Mesothelial cell of epicardium (in vitro differentiated cells): ENCODE measurements at regions not wholly inside any gene's neighbourhood (a gene's known extent, or its start where the extent isn't known, plus 50 kb on each side); places are given as distances from the start of the nearest gene placed in this dataset.

Experiments
- DNase-seq, 2 experiments: peaks; one replicate each; pipeline ENCODE4 v3.0.0; 2021; ENCODE audit warnings: low spot score in 2 of 2; ENCODE audit not compliant: unreplicated experiment in 2 of 2
- H3K27ac Mint-ChIP-seq: 2 replicates; pipeline ENCODE4 v1.8.0; 2021; ENCODE audit warnings: mixed read lengths
- H3K27me3 Mint-ChIP-seq: 2 replicates; pipeline ENCODE4 v1.8.0; 2021; ENCODE audit warnings: low read depth, mixed read lengths
- H3K36me3 Mint-ChIP-seq: 2 replicates; pipeline ENCODE4 v1.8.0; 2021; ENCODE audit warnings: mixed read lengths
- H3K4me1 Mint-ChIP-seq: 2 replicates; pipeline ENCODE4 v1.8.0; 2021; ENCODE audit warnings: mixed read lengths
- H3K4me3 Mint-ChIP-seq: 2 replicates; pipeline ENCODE4 v1.8.0; 2021; ENCODE audit warnings: mild to moderate bottlenecking, moderate library complexity, mixed read lengths
- H3K9me3 Mint-ChIP-seq: 2 replicates; pipeline ENCODE4 v1.8.0; 2021; ENCODE audit warnings: mixed read lengths
- TF ChIP-seq, protein P1 (sequence below): fragments of 200-600 bp; sonication (generic); IDR thresholded peaks from one replicate; pipeline ENCODE4 v1.5.0; 2021; ENCODE audit warnings: antibody characterized with exemption; ENCODE audit not compliant: unreplicated experiment

DNA sequence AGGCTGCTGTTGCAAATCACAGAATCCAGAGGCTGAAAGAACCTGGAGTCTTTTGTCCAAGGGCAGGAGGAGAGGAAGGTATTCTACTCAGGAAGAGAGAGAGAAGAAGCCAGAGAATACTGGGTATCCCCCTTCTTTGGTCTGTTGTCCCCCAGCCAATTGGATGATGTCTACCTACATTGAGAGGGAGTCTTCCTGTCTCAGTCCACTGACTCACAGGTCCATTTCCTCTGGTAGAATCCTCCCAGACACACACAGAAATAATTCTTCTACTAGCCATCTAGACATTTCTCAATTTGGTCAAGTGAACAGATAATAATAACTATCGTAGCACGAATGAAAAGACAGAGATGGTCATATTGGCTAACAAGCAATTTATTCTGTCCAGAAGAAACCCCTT, 416.4 kb upstream of the UBE2E3 start:
- Mint-ChIP-seq H3K27me3 (no peaks in the 10 kb centered on the region), H3K27ac (no peak overlapping the region), H3K9me3 (peaks cover 4% of the 10 kb centered on the region), H3K4me1 (peaks cover 12% of the 10 kb centered on the region), H3K4me3 (no peak overlapping the region), H3K36me3 (no peaks in the 10 kb centered on the region)
- DNase-seq = no peak
- TF ChIP-seq, protein P1, sequence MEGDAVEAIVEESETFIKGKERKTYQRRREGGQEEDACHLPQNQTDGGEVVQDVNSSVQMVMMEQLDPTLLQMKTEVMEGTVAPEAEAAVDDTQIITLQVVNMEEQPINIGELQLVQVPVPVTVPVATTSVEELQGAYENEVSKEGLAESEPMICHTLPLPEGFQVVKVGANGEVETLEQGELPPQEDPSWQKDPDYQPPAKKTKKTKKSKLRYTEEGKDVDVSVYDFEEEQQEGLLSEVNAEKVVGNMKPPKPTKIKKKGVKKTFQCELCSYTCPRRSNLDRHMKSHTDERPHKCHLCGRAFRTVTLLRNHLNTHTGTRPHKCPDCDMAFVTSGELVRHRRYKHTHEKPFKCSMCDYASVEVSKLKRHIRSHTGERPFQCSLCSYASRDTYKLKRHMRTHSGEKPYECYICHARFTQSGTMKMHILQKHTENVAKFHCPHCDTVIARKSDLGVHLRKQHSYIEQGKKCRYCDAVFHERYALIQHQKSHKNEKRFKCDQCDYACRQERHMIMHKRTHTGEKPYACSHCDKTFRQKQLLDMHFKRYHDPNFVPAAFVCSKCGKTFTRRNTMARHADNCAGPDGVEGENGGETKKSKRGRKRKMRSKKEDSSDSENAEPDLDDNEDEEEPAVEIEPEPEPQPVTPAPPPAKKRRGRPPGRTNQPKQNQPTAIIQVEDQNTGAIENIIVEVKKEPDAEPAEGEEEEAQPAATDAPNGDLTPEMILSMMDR = no peak

DNA sequence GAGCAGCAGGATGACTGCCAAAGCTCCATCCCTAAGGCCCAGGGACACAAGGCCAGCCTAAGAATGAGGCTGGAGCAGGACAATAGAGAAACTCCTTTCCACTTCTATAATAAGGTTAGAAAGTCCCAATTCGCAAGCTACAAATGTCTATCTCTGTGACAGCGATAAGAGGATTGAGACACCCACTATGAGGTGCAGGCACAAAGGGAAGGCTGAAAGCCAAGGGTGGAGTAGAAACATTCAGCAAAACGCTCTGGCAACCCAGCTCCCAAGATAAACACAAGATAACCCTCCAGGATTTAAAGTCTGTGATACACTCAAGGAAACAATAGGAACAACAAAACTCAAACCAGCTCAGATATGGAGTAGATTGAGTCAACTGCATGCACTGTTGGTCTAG, 418.0 kb upstream of the UBE2E3 start:
- Mint-ChIP-seq H3K9me3 (peaks cover 9% of the 10 kb centered on the region), H3K27ac (no peak overlapping the region), H3K4me3 (no peak overlapping the region), H3K27me3 (no peaks in the 10 kb centered on the region), H3K4me1 (peaks cover 6% of the 10 kb centered on the region), H3K36me3 (no peaks in the 10 kb centered on the region)
- TF ChIP-seq, protein P1 = no peak
- DNase-seq = no peak

DNA sequence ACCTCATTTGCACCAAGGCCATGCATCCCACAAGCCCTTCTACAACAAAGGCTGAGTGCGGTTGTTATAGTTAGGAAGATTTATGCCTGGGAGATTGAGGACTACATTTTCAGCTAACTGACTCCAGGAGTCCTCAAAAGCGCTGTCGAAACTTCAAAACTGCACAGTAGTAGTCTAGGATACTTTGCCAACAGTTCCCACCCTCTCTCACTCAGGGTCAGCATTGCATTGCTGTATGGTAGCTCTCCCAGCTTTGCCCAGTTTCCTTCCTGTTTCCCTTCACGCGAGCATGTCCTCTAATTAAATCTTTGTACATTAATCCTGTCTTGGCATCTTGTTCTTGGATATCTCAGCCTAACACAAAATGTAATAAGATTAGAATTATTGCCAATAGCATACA, 420.6 kb upstream of the UBE2E3 start:
- Mint-ChIP-seq H3K4me1 (peaks cover 4% of the 10 kb centered on the region), H3K27ac (no peak overlapping the region), H3K4me3 (no peak overlapping the region), H3K27me3 (no peaks in the 10 kb centered on the region), H3K9me3 (peaks cover 20% of the 10 kb centered on the region), H3K36me3 (peaks cover 2% of the 10 kb centered on the region)
- TF ChIP-seq, protein P1 = no peak
- no peak for DNase-seq

DNA sequence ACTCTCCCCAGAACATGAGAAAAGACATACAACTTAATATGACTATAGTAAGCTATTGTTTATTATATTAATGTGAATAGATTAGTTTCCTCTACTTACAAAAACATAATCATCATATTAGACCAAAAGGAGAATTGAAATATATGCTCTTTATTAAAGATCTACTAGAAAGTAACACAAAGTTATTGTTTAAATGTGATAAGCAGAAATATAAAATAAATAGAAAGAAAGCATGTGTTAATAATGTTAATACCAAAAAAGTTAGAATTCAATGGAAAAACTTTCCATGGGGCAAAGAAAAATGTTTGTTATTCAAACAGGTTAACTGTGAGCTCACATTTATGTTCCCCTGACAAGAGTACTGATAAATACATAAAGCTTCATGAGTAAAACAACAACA, 421.4 kb upstream of the UBE2E3 start:
- no peak for DNase-seq
- Mint-ChIP-seq H3K4me3 (no peak overlapping the region), H3K27ac (no peak overlapping the region), H3K36me3 (peaks cover 2% of the 10 kb centered on the region), H3K4me1 (peaks cover 4% of the 10 kb centered on the region), H3K27me3 (no peaks in the 10 kb centered on the region), H3K9me3 (peaks cover 20% of the 10 kb centered on the region)
- TF ChIP-seq, protein P1 = no peak

DNA sequence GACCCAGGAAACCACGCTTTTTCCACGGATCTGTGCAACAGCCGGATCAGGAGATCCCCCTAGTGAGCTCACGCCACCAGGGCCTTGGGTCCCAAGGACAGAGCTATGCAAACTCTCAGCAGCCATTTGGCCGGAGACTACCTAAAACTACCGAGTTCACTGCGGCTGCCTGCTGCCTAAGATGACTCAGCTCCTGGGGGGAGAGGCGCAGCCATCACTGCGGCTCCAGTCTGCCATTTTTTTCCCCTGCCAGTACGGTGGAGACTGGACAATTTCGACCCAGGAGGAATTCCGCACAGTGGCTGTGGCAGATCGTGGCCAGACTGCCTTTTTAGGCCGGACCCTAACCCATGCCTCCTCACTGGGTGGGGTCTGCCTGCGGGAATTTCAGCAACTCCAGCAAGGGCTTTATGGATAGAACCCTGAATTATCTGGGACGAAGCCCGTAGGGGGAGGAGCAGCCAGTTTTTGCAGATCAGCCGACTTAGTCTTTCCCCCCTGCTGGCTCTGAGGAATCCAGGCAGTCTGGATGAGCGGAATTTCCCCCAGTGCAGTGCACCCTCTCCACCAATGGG, 424.9 kb upstream of the UBE2E3 start:
- H3K36me3 Mint-ChIP-seq = peaks cover 2% of the 10 kb centered on the region
- TF ChIP-seq, protein P1 = no peak
- no peak overlapping the region for H3K4me3 Mint-ChIP-seq
- no peak overlapping the region for H3K27ac Mint-ChIP-seq
- H3K27me3 Mint-ChIP-seq = no peaks in the 10 kb centered on the region
- H3K4me1 Mint-ChIP-seq = peaks cover 4% of the 10 kb centered on the region
- DNase-seq = no peak
- H3K9me3 Mint-ChIP-seq = peaks cover 20% of the 10 kb centered on the region

DNA sequence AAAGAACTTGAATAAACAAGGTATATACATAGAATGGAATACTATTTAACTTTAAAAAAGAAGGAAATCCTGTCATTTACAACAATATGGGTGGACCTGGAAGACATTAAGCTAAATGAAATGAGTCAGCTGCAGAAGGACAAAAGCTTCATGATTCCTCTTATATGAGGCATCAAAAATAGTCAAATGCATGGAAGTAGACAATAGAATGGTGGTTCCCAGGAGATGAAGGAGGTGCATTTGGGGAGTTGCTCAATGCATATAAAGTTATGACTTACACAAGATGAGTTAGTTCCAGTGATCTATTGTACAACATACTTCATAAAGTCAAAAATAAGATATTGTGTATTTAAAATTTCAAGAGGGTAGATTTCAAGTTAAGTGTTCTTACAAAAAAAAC, 426.1 kb upstream of the UBE2E3 start:
- H3K9me3 Mint-ChIP-seq = peaks cover 20% of the 10 kb centered on the region
- H3K36me3 Mint-ChIP-seq = peaks cover 2% of the 10 kb centered on the region
- no peak overlapping the region for H3K27ac Mint-ChIP-seq
- H3K4me1 Mint-ChIP-seq = no peaks in the 10 kb centered on the region
- H3K27me3 Mint-ChIP-seq = no peaks in the 10 kb centered on the region
- DNase-seq = no peak
- TF ChIP-seq, protein P1 = no peak
- H3K4me3 Mint-ChIP-seq = no peak overlapping the region
